SW480 (cell line): ENCODE measurements at regions not wholly inside any gene's neighbourhood (a gene's known extent, or its start where the extent isn't known, plus 50 kb on each side); places are given as distances from the start of the nearest gene placed in this dataset.
A peak's percentile ranks its signal among the peaks of the same experiment; 100 is the strongest.
"Not testable (repeated sequence)": the region's sequence is repeated elsewhere in the genome, so short reads cannot be mapped to it uniquely, and the experiment has no call there.

Experiments used
- DNase-seq: peaks from one replicate; pipeline ENCODE4 v3.0.0-alpha.2; 2016; ENCODE audit warnings: low spot score

DNA sequence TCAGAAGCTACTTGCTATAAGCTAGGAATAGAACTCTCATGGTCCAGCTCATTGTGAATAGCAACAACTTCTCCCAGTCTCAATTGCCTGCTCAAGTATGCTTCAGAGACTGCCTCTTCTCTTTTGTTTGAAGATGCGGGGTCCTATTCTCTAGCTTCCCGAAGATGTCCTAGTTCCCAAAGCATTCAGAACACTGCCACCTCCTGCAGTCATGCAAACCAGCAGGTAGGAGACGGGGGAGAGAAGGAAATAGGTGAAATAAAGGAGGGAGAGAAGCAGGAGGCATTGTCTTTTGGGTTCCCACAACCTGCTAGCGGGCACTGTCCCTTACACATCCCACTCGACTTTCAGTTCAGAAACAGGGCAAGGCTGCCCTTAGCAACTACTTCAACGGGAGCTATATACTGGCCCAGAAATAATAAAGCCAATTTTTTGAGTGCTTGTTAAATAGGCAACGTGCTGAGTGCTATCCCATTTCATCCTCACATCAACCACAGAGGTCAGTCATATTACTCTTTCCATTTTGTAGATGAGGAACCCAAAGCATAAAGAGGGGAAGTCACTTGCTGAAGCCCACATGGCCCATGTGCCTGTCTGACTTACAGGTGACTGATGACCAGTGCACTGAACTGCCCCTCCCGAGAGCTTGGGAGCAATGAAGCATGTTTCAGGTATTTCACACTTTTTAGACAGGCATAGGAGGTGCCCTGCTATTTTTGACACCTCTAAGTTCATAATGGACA lies 61.9 kb upstream of the ATXN1 start:
- no peak for DNase-seq

DNA sequence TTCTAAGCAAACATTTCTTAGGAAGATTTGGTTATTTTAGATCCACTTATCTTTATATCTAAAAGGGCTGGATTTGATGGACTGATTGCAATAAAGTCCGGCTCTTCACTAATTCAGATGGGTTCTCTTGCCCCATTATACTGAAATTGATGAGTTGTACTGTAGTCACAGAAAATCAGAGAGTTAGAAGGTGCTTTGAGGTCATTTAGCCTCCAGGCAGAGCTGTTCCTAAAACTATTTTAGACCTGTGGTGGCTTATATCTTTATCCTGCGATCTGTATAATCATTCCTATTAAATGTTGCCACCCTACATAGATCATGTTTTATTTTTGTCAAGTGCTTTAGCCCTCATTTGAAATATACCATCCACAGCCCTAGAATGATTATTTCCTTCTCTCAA lies 61.3 kb upstream of the ATXN1 start:
- no peak for DNase-seq

DNA sequence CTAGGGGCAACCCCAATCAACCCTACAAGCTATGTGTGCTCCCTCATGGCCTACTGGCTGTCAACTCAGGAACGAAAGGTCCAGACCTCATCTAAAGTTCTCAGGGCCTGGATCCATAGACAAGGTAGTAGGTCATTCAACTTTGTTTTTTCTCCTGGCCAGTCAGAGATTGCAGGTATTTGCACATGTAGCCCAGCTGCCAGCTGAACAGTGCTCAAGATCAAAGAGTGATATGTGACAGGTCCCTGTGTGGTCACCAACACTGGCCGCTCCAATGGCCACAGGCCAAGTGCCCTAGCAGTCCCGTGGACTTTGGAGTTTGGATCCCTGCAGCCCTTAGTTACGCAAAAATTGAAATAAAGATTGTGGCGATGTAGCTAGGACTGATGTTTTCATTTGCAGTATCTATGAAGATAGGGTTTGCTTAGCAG lies 60.6 kb upstream of the ATXN1 start:
- no peak for DNase-seq

DNA sequence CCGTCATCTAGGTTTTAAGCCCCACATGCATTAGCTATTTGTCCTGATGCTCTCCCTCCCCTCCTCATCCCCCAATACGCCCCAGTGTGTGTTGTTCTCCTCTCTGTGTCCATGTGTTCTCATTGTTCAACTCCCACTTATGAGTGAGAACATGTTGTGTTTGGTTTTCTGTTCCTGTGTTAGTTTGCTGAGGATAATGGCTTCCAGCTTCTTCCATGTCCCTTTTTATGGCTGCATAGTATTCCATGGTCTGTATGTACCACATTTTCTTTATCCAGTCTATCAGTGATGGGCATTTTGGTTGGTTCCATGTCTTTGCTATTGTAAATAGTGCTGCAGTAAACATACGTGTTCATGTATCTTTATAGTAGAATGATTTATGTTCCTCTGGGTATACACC lies 59.0 kb upstream of the ATXN1 start:
- DNase-seq: not testable (repeated sequence)

DNA sequence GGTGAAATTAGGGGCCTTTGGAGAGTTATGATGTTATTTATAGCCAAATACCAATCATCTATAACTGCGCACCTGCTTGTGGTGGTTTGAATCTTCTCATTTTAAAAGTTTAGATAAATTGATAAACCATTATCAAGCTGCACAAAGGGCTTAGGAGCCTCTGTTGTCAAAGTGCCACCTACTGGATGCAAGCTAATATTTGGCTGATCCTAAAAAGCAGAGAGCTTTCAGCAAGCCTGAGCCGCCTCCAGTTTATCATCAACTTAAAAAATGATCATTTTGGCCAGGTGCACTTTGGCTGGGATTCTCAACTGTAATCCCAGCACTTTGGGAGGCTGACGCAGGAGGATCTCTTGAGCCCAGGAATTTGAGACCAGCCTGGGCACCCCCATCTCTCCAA lies 58.5 kb upstream of the ATXN1 start:
- DNase-seq: peak; percentile 2

DNA sequence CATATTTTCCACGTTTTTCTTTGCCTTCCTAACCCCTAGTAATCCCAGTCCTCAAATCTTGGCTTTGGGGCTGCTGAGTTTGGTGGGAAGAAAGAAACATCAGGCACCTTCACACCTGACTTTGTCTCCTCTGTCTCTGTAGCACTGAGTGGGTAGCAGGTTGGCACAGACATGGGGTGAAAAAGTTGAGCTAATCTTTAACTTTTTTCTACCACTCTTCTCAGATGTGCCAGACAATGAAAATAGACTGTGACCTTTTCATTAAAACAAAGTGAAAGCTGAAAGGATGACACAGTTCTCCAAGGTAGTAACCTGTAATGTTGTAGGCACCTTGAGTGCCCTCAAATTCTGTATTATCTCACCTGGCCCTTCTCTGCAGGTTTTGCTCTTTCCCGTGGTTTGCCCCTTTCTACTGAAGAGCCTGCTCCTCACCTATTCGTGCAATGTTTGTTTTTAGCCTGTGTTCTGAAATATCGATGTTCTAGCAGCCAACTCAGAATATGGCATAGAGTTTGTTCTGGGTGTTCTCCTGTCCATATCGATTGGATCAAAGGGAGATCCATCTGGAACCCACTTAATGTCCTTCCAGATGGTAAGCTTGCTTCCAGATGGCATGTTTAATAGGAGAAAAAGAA lies 57.8 kb upstream of the ATXN1 start:
- DNase-seq: no peak

DNA sequence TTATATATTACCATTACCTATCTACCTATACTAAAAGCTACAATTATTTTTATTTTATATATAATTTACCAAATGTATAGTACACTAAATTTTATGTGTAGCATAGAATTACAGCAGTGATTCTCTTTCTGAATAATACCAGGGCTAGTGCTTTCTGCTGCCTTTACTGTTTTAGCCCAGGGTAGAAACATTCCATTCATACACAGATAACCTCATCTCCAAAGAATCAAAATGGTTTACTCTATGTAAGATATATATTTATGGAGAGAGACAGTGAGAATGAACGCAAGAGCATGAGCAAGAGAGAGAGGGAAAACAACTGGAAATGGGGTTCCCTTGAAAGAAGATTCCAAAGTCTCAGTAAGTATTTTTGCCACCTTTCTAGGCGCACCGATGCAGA lies 56.3 kb upstream of the ATXN1 start:
- no peak for DNase-seq

DNA sequence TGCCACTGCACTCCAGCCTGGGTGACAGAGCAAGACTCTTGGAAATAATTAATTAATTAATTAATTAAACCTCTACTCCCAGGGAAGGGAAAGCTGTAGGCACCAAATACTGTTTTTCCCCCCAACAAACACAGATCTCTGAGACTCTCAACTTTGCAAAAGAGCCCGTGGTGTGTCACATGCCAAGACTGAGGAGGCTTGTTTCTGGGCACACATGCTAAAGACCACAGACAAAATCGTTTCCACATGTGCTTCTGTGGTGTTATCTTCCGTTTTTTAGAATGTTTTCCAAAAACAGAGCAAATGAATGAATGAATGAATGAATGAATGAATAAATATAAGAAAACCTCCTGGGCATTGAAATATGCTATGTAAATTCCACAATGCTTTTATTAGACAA lies 55.6 kb upstream of the ATXN1 start:
- no peak for DNase-seq

DNA sequence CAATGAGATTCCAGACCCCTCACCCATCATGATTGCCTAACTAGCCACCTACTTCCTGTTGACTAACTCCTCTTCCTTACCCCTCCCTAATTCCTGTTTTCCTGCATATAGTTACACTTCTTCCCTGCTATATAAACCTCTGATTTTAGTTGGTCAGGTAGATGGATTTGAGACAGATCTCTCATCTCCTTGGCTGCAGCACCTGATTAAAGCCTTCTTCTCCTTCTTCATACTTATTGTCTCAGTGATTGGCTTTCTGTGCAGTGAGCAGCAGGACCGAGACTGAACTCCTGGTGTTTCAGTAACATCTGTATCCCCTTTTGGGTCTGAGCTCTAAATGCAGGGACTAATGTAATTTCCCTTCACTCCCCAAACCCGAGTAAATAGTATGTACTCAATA lies 51.7 kb upstream of the ATXN1 start:
- no peak for DNase-seq

DNA sequence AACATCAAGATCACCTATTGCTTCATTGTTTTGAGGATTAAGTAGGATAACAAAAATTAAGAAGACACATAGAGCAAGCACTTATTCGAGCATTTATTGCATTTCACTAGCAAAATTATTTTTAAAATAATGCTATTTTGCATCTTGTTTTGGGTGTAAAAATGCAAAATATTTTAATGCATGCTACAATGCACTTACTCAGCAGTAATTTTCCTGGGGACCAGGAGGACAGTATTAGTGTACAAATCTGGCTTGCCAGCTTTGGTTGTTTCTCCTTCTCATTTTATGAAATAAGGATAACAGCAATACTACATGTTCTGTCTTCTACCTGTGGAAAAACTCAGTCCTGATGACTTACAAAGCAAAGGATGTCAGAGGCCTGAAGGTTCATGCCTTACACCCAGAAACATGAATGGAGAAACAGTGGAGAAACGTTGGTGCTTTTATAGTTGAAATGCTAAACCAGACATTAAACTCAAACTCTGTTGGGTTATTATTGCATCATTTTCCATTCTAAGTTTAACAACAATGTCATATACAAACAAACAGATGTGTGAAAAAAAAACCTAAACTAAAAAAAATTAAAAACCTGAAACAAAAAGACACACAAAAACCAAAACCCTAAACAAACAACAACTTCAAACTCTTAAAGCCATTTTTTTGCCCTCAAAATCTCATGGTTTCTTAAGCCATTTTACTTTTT lies 50.2 kb upstream of the ATXN1 start:
- DNase-seq: no peak
